ENCODE measurements at regions not wholly inside any gene's neighbourhood (a gene's known extent, or its start where the extent isn't known, plus 50 kb on each side); places are given as distances from the start of the nearest gene placed in this dataset.
A peak's percentile ranks its signal among the peaks of the same experiment; 100 is the strongest.

- ATAC-seq (peak; percentile 44), DNase-seq (peak; percentile 35 to 36)
- intact Hi-C loops (cut with DNase I, micrococcal nuclease): no loop called here
Observed at GRCh38 chr5:74149395-74149794, 491.1 kb downstream of the ENC1 start.

GRCh38 chr5:74148321-74148720, 492.2 kb downstream of the ENC1 start:
- no peak for ATAC-seq
- DNase-seq: no peak
- intact Hi-C loops (cut with DNase I, micrococcal nuclease): no loop called here

- ATAC-seq (no peak), DNase-seq (no peak)
Observed at GRCh38 chr5:74146796-74147195, 493.7 kb downstream of the ENC1 start.

GRCh38 chr5:74145951-74146350, 494.6 kb downstream of the ENC1 start:
- intact Hi-C loops (cut with DNase I, micrococcal nuclease): no loop called here
- ATAC-seq (no peak), DNase-seq (no peak)

More at GRCh38 chr5:74146796-74147195, 493.7 kb downstream of the ENC1 start:
- intact Hi-C loops (cut with DNase I, micrococcal nuclease): no loop called here

- DNase-seq (peak; percentile 37 to 53), ATAC-seq (peak; percentile 93)
- intact Hi-C loops (cut with DNase I, micrococcal nuclease): no loop called here
Observed at GRCh38 chr5:74143721-74144330, 496.7 kb downstream of the ENC1 start.

- peak; percentile 80 for ATAC-seq
- intact Hi-C loops (cut with DNase I, micrococcal nuclease): no loop called here
Observed at GRCh38 chr5:74143151-74143550, 497.4 kb downstream of the ENC1 start.

GRCh38 chr5:74141053-74141452, 499.5 kb downstream of the ENC1 start:
- DNase-seq: no peak
- no peak for ATAC-seq
- intact Hi-C loops (cut with DNase I, micrococcal nuclease): no loop called here

More at GRCh38 chr5:74143151-74143550, 497.4 kb downstream of the ENC1 start:
- DNase-seq: no peak

- ATAC-seq (no peak), DNase-seq (no peak)
- intact Hi-C loops (cut with DNase I, micrococcal nuclease): no loop called here
Observed at GRCh38 chr5:74140409-74140808, 500.1 kb downstream of the ENC1 start.

GRCh38 chr5:74139589-74139988, 500.9 kb downstream of the ENC1 start:
- DNase-seq (no peak), ATAC-seq (no peak)
- intact Hi-C loops (cut with DNase I, micrococcal nuclease): no loop called here

- DNase-seq: no peak
- intact Hi-C loops (cut with DNase I, micrococcal nuclease): no loop called here
- no peak for ATAC-seq
Observed at GRCh38 chr5:74138721-74139120, 501.8 kb downstream of the ENC1 start.

- intact Hi-C loops (cut with DNase I, micrococcal nuclease): no loop called here
- DNase-seq: no peak
- ATAC-seq: no peak
Observed at GRCh38 chr5:74136276-74136825, 504.2 kb downstream of the ENC1 start.

GRCh38 chr5:74135033-74135432, 505.5 kb downstream of the ENC1 start:
- peak; percentile 56 for ATAC-seq
- intact Hi-C loops (cut with DNase I, micrococcal nuclease): no loop called here
- no peak for DNase-seq

GRCh38 chr5:74132485-74132884, 506.5 kb downstream of the ARHGEF28 start:
- ATAC-seq: no peak
- DNase-seq: no peak
- intact Hi-C loops (cut with DNase I, micrococcal nuclease): no loop called here

GRCh38 chr5:74131250-74131649, 505.3 kb downstream of the ARHGEF28 start:
- DNase-seq (no peak), ATAC-seq (no peak)
- intact Hi-C loops (cut with DNase I, micrococcal nuclease): no loop called here

- intact Hi-C loops (cut with DNase I, micrococcal nuclease): no loop called here
- DNase-seq (no peak), ATAC-seq (no peak)
Observed at GRCh38 chr5:74130155-74130897, 504.3 kb downstream of the ARHGEF28 start.

GRCh38 chr5:74127381-74128320, 501.7 kb downstream of the ARHGEF28 start:
- ATAC-seq (peak; percentile 80), DNase-seq (no peak)
- intact Hi-C loops (cut with DNase I, micrococcal nuclease): no loop called here

GRCh38 chr5:74126294-74126693, 500.3 kb downstream of the ARHGEF28 start:
- ATAC-seq (no peak), DNase-seq (no peak)
- intact Hi-C loops (cut with DNase I, micrococcal nuclease): no loop called here

- no peak for ATAC-seq
- no peak for DNase-seq
- intact Hi-C loops (cut with DNase I, micrococcal nuclease): no loop called here
Observed at GRCh38 chr5:74124826-74125225, 498.8 kb downstream of the ARHGEF28 start.

- intact Hi-C loops (cut with DNase I, micrococcal nuclease): no loop called here
- ATAC-seq (no peak), DNase-seq (no peak)
Observed at GRCh38 chr5:74123929-74124328, 497.9 kb downstream of the ARHGEF28 start.

All from left colon (tissue), 2 donors.